SK-N-SH (cell line): ENCODE measurements at regions not wholly inside any gene's neighbourhood (a gene's known extent, or its start where the extent isn't known, plus 50 kb on each side); places are given as distances from the start of the nearest gene placed in this dataset.

ENCODE experiments used
- CTCF ChIA-PET: fragments of 300-600, 350-600 bp; formaldehyde crosslinking; extraction: SDS; loops from one replicate; lab custom pipeline; 2021; lab: Yijun Ruan, JAX
- POLR2A ChIA-PET: fragments of 350-600 bp; sonication (Branson Sonifier 250); formaldehyde crosslinking; extraction: SDS; loops from one replicate; lab custom pipeline; 2020; ENCODE audit warnings: antibody characterized with exemption, inconsistent platforms; lab: Yijun Ruan, JAX
- DNase-seq: peaks from one replicate; pipeline ENCODE4 v3.0.0; 2012
- H2AFZ ChIP-seq: fragments of 200-600 bp; sonication (generic); 2 replicates; pipeline ENCODE4 v1.8.1; 2016; ENCODE audit warnings: antibody characterized with exemption, mild to moderate bottlenecking, low read depth
- H3F3A ChIP-seq: fragments of 200-600 bp; sonication (generic); replicated peaks from 2 replicates; pipeline ENCODE3; 2016; ENCODE audit warnings: antibody characterized with exemption, mild to moderate bottlenecking; ENCODE audit not compliant: insufficient read depth
- H3K27ac ChIP-seq, 2 experiments: fragments of 200-500 bp in 1 of 2; fragments of 200-600 bp in 1 of 2; sonication (Bioruptor generic) in 1 of 2; sonication (generic), shearing (Covaris generic) in 1 of 2; 2 replicates each; pipeline versions ENCODE4 v1.5.1 to v1.6.1; 2014 to 2016; ENCODE audit warnings: low read depth in 2 of 2, inconsistent platforms in 1 of 2, low read length in 1 of 2, mild to moderate bottlenecking in 1 of 2, mixed read lengths in 1 of 2
- H3K27me3 ChIP-seq: fragments of 200-600 bp; sonication (generic), shearing (Covaris generic); 2 replicates; pipeline ENCODE4 v1.6.1; 2016; ENCODE audit warnings: mixed run types; ENCODE audit not compliant: insufficient read depth
- H3K36me3 ChIP-seq, 2 experiments: fragments of 200-500 bp in 1 of 2; fragments of 200-600 bp in 1 of 2; sonication (Bioruptor generic) in 1 of 2; sonication (generic) in 1 of 2; replicated peaks in 1 of 2; 2 replicates each; pipeline versions ENCODE3 to v1.5.1; 2014 to 2016; ENCODE audit warnings: low read length in 1 of 2, mild to moderate bottlenecking in 1 of 2; ENCODE audit not compliant: insufficient read depth in 2 of 2, control insufficient read depth in 1 of 2
- H3K4me1 ChIP-seq, 2 experiments: fragments of 200-500 bp in 1 of 2; fragments of 200-600 bp in 1 of 2; sonication (Bioruptor generic) in 1 of 2; sonication (generic), shearing (Covaris generic) in 1 of 2; 2 replicates each; pipeline versions ENCODE4 v1.5.1 to v1.6.1; 2014 to 2016; ENCODE audit warnings: low read depth in 1 of 2, low read length in 1 of 2, mixed run types in 1 of 2; ENCODE audit not compliant: insufficient read depth in 2 of 2, control insufficient read depth in 1 of 2
- H3K4me2 ChIP-seq: fragments of 200-600 bp; sonication (generic), shearing (Covaris generic); 2 replicates; pipeline ENCODE4 v1.6.1; 2017; ENCODE audit warnings: mixed run types
- H3K4me3 ChIP-seq, 2 experiments: fragments of 200-500 bp in 1 of 2; fragments of 200-600 bp in 1 of 2; sonication (Bioruptor generic) in 1 of 2; sonication (generic), shearing (Covaris generic) in 1 of 2; 2 replicates each; pipeline versions ENCODE4 v1.5.1 to v1.8.1; 2014 to 2016; ENCODE audit warnings: low read depth in 2 of 2, inconsistent platforms in 1 of 2, low read length in 1 of 2, mild to moderate bottlenecking in 1 of 2, mixed read lengths in 1 of 2, moderate library complexity in 1 of 2
- H3K79me2 ChIP-seq: fragments of 200-600 bp; sonication (generic); 2 replicates; pipeline ENCODE4 v1.8.1; 2017; ENCODE audit warnings: mild to moderate bottlenecking; ENCODE audit not compliant: insufficient read depth
- H3K9ac ChIP-seq: fragments of 200-600 bp; sonication (generic); 2 replicates; pipeline ENCODE4 v1.6.1; 2017; ENCODE audit warnings: mixed run types
- H3K9me2 ChIP-seq: fragments of 200-600 bp; sonication (generic); 2 replicates; pipeline ENCODE4 v1.6.1; 2017; ENCODE audit warnings: mixed run types
- H3K9me3 ChIP-seq: fragments of 200-600 bp; sonication (generic); 2 replicates; pipeline ENCODE4 v1.6.1; 2017; ENCODE audit warnings: mixed run types, mild to moderate bottlenecking, moderate library complexity
- H4K20me1 ChIP-seq: fragments of 200-600 bp; sonication (generic); 2 replicates; pipeline ENCODE4 v1.6.1; 2017; ENCODE audit warnings: mild to moderate bottlenecking, mixed run types; ENCODE audit not compliant: insufficient read depth
- CHD2 ChIP-seq: fragments of 150-350 bp; IDR thresholded peaks from 2 replicates; pipeline ENCODE4 v1.6.1; 2018; ENCODE audit warnings: low read length; ENCODE audit not compliant: partially characterized antibody
- EZH2phosphoT487 ChIP-seq: fragments of 200-600 bp; sonication (generic); IDR thresholded peaks from 2 replicates; pipeline ENCODE4 v1.6.1; 2017; ENCODE audit warnings: low read depth, mixed run types, mild to moderate bottlenecking, antibody characterized with exemption, moderate library complexity, borderline replicate concordance
- FOSL2 ChIP-seq: IDR thresholded peaks from 2 replicates; pipeline ENCODE4 v1.4.0; 2012; ENCODE audit warnings: low read depth, mild to moderate bottlenecking, moderate library complexity, borderline replicate concordance
- GATA2 ChIP-seq: sonication (generic); formaldehyde crosslinking; IDR thresholded peaks from 2 replicates; pipeline ENCODE4 v1.5.0; 2020; ENCODE audit warnings: mild to moderate bottlenecking, missing genetic modification reagents
- IRF3 ChIP-seq: fragments of 150-350 bp; IDR thresholded peaks from 2 replicates; pipeline ENCODE4 v1.6.1; 2016; ENCODE audit warnings: mild to moderate bottlenecking, low read depth, low read length
- RAD21 ChIP-seq: IDR thresholded peaks from 2 replicates; pipeline ENCODE4 v1.6.1; 2012; ENCODE audit warnings: mild to moderate bottlenecking, low read length
- REST ChIP-seq: IDR thresholded peaks from 2 replicates; pipeline ENCODE4 v1.6.1; 2012; ENCODE audit warnings: mild to moderate bottlenecking, low read depth, low read length, moderate library complexity
- USF1 ChIP-seq: IDR thresholded peaks from 2 replicates; pipeline ENCODE4 v1.4.0; 2012; ENCODE audit warnings: low read depth, borderline replicate concordance
- YY1 ChIP-seq: IDR thresholded peaks from 2 replicates; pipeline ENCODE4 v1.4.0; 2012; ENCODE audit warnings: low read depth, mild to moderate bottlenecking
- ZBTB33 ChIP-seq: IDR thresholded peaks from 2 replicates; pipeline ENCODE4 v1.4.0; 2012; ENCODE audit warnings: low read depth, borderline replicate concordance
- WGBS: methylation state at CpG from one replicate; pipeline ENCODE4 v1.1.6; 2017; ENCODE audit warnings: low lambda C conversion rate; 5-methylcytosine and 5-hydroxymethylcytosine counted together

GRCh38 chr2:147777394-147777793 is 67.4 kb upstream of the ACVR2A start:
- no peak for DNase-seq
- no peaks in the 10 kb centered on the region for H3K27me3 ChIP-seq
- no peak for TF ChIP-seq FOSL2
- TF ChIP-seq EZH2phosphoT487 = no peak
- TF ChIP-seq USF1 = no peak
- TF ChIP-seq REST = no peak
- no peak for TF ChIP-seq YY1
- no peak for TF ChIP-seq RAD21
- TF ChIP-seq CHD2 = no peak
- TF ChIP-seq ZBTB33 = no peak
- TF ChIP-seq IRF3 = no peak
- TF ChIP-seq GATA2 (CRISPR knock-in tag) = no peak
- no peaks in the 10 kb centered on the region for H3F3A ChIP-seq
- H3K79me2 ChIP-seq = no peaks in the 10 kb centered on the region
- no peak overlapping the region for H3K4me3 ChIP-seq
- no peaks in the 10 kb centered on the region for H3K9me2 ChIP-seq
- no peak overlapping the region for H3K4me2 ChIP-seq
- H3K27ac ChIP-seq = no peak overlapping the region
- H4K20me1 ChIP-seq = no peaks in the 10 kb centered on the region
- H3K36me3 ChIP-seq = no peaks in the 10 kb centered on the region
- H3K4me1 ChIP-seq = no peaks in the 10 kb centered on the region
- ChIA-PET POLR2A (no interaction called here), CTCF (no interaction called here)
- no peak overlapping the region for H3K9ac ChIP-seq
- 4% methylated on average over 2 of the region's 2 CpGs for WGBS
- H2AFZ ChIP-seq = no peak overlapping the region
- no peaks in the 10 kb centered on the region for H3K9me3 ChIP-seq
